NCI-H1436 (cell line): ENCODE measurements at regions not wholly inside any gene's neighbourhood (a gene's known extent, or its start where the extent isn't known, plus 50 kb on each side); places are given as distances from the start of the nearest gene placed in this dataset.

ENCODE experiments used
- DNase-seq: peaks from one replicate; lab custom pipeline; 2025; lab: John Stamatoyannopoulos, UW

- no peak for DNase-seq
These were observed 199.9 kb upstream of the NEIL3 start for GRCh38 chr4:177109769-177110168.

GRCh38 chr4:177116161-177116560, 193.5 kb upstream of the NEIL3 start:
- DNase-seq = no peak

DNA sequence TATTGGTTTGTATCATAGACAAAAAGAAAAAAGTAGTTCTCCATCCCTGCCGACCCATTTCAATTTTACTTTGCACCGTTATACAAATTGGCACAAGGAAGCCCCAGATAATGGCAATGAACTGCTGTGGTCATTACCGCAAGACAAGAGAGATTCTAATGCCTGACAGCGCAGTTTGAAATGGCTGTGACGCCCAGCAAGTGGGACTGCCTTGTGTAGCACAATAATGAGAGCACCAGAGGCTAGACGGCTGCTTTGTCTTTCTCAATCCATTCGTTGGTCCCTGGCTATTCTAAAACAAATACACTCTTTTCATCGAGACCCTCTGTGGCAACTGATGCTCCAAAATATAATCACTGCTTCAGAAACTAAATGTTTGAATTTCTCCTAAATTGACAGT, 192.4 kb upstream of the NEIL3 start:
- DNase-seq = no peak

GRCh38 chr4:177118596-177118995, 191.1 kb upstream of the NEIL3 start:
- no peak for DNase-seq

GRCh38 chr4:177119021-177119471, 190.6 kb upstream of the NEIL3 start:
- DNase-seq = no peak

GRCh38 chr4:177119691-177120090, 190.0 kb upstream of the NEIL3 start:
- no peak for DNase-seq

GRCh38 chr4:177123811-177124210, 185.9 kb upstream of the NEIL3 start:
- no peak for DNase-seq

- no peak for DNase-seq
These were observed 185.2 kb upstream of the NEIL3 start for GRCh38 chr4:177124349-177125064.

GRCh38 chr4:177125656-177126055, 184.0 kb upstream of the NEIL3 start:
- no peak for DNase-seq

DNA sequence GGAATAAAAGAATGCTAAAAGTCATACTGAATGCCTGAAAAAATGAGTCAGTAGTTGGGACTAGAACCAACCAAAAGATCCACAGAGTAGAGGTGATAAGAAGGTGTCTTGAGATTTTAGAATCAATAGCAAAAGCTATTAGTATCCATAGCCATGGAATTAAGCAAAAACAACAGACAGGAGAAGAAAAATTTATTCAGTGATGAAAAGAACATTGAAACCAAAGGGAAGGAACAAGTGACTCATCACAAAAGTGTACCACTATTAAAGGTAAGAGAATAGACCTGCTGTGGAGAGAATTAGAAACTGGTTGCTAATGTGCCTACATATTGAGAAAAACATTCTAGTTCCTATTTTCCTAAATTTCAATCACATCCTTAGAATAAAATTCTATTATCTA, 182.0 kb upstream of the NEIL3 start:
- no peak for DNase-seq

DNA sequence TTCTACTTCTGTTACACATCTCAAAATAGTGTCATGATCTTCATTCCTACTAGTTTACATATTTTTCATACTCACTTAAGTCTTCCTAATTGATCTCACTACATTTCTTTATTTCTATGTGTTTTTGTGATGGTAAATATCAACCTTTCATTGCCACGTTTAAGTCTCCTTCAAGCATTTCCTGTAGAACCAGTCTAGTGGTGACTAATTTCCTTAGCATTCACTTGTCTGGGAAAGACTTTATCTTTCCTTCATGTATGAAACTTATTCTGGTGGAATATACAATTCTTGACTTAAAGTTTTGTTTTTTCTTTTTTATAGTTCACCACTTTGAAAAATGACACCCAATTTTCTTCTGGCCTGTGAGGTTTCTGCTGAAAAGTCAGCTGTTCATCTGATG, 181.4 kb upstream of the NEIL3 start:
- DNase-seq = no peak

GRCh38 chr4:177131736-177132135, 177.9 kb upstream of the NEIL3 start:
- no peak for DNase-seq

DNA sequence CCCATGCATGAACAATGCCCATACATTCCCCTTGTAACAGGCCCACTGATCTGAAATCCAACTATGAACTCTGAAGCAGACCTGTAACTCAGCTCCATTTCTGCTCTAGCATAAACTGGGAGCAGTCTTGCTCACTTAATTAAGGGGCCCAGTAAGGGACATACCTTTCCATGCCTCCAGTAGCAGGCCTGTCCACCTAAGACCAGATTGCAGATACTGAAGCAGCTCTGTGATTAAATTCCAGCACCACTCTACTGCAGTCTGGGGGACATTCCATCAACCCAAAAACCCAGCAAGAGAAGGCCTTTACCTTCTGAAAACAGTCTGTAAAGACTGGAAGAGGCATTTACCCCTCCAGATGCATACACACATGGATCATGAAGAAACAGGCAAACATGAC, 162.0 kb upstream of the NEIL3 start:
- DNase-seq = no peak

GRCh38 chr4:177155454-177155853, 154.2 kb upstream of the NEIL3 start:
- DNase-seq = no peak

DNA sequence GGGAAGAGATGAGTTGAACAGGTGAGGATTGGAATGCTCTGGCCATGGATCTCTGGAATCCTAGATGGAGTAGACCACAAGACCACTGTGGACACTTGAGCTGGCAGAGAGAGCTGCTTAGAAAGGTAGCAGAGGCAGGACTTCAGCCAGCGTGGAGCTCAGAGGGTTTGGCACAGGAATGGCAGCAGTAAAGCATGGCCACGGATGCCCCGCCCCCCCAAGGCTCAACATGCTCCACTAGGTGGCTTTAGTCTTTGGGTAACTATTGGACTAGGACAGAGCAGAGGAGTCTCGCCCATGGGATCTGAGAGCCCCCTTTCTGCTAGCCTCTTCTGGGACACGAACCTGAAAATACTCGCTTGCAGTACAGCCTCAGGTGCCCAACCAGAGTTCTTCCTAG, 150.1 kb upstream of the NEIL3 start:
- no peak for DNase-seq

DNA sequence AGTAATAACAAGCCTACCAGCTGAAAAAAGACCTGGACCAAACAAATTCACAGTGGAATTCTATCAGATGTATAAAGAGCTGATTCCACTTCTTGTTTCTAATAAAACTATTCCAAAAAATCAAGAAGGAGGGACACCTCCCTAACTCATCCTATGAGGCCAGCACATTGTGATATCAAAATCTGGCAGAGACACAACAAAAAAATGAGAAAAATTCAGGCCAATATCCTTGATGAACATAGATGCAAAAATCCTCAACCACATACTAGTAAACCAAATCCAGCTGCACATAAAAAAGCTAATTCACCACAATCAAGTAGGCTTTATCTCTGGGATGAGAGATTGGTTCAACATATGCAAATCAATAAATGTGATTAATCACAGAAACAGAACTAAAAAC, 147.9 kb upstream of the NEIL3 start:
- DNase-seq = no peak

DNA sequence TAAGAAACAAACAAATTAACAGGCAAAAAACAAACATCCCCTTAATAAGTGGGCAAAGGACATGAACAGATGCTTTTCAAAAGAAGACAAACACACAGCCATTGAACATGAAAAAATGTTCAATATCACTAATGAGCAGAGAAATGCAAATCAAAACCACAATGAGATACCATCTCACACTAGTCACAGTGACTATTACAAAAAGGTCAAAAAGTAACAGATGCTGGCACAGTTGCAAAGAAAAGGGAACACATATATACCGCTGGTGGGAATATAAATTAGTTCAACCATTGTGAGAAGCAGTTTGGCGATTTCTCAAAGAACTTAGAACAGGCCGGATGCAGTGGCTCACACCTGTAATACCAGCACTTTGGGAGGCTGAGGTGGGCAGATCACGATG, 146.1 kb upstream of the NEIL3 start:
- DNase-seq = no peak

DNA sequence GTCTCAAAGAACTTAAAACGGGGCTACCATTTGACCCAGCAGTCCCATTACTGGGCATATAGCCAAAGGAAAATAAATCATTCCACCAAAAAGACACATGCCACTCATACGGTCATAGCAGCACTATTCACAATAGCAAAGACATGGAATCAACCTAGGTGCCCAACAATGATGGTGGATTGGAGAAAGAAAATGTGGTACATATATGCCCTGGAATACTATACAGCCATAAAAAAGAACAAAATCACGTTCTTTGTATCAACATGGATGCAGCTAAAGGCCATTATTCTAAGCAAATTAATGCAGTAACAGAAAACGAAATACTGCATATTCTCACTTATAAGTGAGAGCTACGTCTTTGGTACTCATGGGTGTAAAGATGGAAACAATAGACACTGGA, 138.1 kb upstream of the NEIL3 start:
- DNase-seq = no peak

DNA sequence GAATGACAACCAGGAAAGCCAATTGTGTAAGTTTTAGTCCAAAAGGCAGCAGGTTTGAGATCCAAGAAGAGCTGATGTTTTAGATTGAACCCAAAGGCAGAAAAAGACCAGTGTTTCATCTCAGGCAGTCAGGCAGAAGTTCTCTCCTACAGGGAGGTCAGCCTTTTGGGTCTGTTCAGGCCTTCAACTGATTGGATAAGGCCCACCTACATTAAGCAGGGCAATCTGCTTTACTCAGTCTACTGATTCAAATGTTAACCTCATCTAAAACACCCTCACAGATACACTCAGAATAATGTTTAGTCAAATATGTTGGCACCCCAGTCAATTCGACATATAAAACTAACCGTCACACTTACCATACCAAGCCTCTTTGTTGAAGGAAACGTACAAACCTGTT, 134.2 kb upstream of the NEIL3 start:
- no peak for DNase-seq

DNA sequence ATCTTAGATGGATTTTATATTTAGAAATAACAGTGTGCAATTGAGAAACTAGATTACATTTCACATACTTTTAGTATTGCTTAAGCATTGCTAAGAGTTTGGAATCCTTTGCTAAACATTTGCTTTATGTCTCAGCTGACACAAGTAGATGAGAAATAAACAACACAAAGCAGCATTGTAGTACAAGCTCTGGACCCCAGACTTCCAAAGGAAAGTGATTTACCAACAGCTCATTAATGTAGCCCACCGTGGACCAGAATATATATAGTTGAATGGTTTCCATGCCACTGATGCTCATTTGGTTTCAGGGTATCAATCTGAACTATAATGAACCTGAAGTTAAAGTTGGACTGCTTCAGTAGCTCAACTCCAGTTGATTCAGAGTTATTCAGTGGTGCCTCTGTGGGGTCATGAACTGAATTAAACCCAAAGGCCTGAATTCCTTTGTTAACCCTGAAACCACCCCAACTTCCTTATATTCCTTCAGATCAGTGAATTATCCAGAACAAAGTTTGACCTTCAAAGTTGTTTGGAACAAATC, 132.1 kb upstream of the NEIL3 start:
- no peak for DNase-seq

DNA sequence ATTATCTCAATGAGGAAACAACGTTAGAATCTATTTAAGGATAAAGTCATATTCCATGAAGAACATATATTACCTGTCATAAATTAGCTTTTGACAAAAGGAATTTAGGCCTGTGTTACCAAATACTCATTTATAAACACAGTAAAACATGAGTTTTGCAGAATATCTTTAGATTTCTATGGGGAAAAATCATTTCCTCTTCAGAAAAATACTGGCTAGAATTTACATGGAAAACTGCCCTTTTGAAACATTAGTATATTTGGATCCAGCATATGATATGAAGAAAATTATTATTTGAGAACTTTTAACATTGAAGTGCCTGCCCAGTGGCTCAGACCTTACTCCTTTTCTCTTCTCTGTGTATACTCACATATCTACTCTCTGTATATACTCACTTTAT, 131.4 kb upstream of the NEIL3 start:
- DNase-seq = no peak

- DNase-seq = no peak
These were observed 127.5 kb upstream of the NEIL3 start for GRCh38 chr4:177182166-177182565.

DNA sequence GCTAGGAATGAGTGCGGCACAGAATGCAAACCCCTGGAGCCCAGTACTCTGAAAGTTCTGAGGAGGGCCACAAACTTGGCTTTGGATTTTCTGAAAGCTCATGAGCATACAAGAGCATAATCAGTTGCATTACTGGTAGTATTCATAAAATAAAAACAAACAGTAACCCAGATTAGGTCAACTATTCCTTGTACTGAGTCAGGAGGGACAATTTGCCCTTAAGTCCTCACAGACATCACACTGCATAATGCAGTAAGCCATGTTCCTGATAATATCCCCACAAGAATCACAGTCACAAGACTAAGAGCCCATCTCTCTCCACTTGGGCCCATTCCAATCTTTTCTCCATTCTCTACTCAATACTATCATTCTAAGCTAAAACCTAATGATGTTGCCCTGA, 126.9 kb upstream of the NEIL3 start:
- no peak for DNase-seq

GRCh38 chr4:177185151-177185550, 124.5 kb upstream of the NEIL3 start:
- DNase-seq = no peak
